IPS-18a (cell line): ENCODE measurements at regions not wholly inside any gene's neighbourhood (a gene's known extent, or its start where the extent isn't known, plus 50 kb on each side); places are given as distances from the start of the nearest gene placed in this dataset.
A peak's percentile ranks its signal among the peaks of the same experiment; 100 is the strongest.
"Not testable (repeated sequence)": the region's sequence is repeated elsewhere in the genome, so short reads cannot be mapped to it uniquely, and the experiment has no call there.

Source experiments
- H3K27ac ChIP-seq: one replicate; pipeline ENCODE4 v1.5.1; 2013; ENCODE audit warnings: low read length
- H3K27me3 ChIP-seq: one replicate; pipeline ENCODE4 v1.6.1; 2013; ENCODE audit warnings: mild to moderate bottlenecking, low read length; ENCODE audit not compliant: control insufficient read depth, insufficient read depth
- H3K36me3 ChIP-seq: one replicate; pipeline ENCODE4 v1.6.1; 2013; ENCODE audit warnings: low read depth, low read length; ENCODE audit not compliant: control insufficient read depth
- H3K4me1 ChIP-seq: one replicate; pipeline ENCODE4 v1.6.1; 2013; ENCODE audit warnings: low read depth, low read length; ENCODE audit not compliant: control insufficient read depth
- H3K4me3 ChIP-seq: one replicate; pipeline ENCODE4 v1.5.1; 2013; ENCODE audit warnings: low read length
- H3K9ac ChIP-seq: one replicate; pipeline ENCODE4 v1.6.1; 2013; ENCODE audit warnings: mild to moderate bottlenecking, low read length, moderate library complexity
- H3K9me3 ChIP-seq: one replicate; pipeline ENCODE4 v1.6.1; 2013; ENCODE audit warnings: low read depth, low read length; ENCODE audit not compliant: control insufficient read depth

GRCh38 chr20:36082315-36082915, 72.1 kb upstream of the EPB41L1 start:
- Histone ChIP-seq H3K27ac (no peak overlapping the region), H3K27me3 (no peaks in the 10 kb centered on the region), H3K9ac (no peak overlapping the region), H3K4me3 (no peak overlapping the region), H3K4me1 (no peaks in the 10 kb centered on the region), H3K36me3 (no peaks in the 10 kb centered on the region), H3K9me3 (no peaks in the 10 kb centered on the region)

- not testable (repeated sequence) for H3K9ac ChIP-seq, H3K27ac ChIP-seq, H3K27me3 ChIP-seq, H3K9me3 ChIP-seq, H3K4me3 ChIP-seq, H3K36me3 ChIP-seq, H3K4me1 ChIP-seq
Observed at GRCh38 chr20:36083200-36083599, 71.3 kb upstream of the EPB41L1 start.

- Histone ChIP-seq H3K4me3 (no peak overlapping the region), H3K9me3 (no peaks in the 10 kb centered on the region), H3K36me3 (no peaks in the 10 kb centered on the region), H3K27ac (no peak overlapping the region), H3K9ac (no peak overlapping the region), H3K27me3 (no peaks in the 10 kb centered on the region), H3K4me1 (no peaks in the 10 kb centered on the region)
Observed at GRCh38 chr20:36084356-36084755, 70.2 kb upstream of the EPB41L1 start.

- H3K27me3 ChIP-seq = no peaks in the 10 kb centered on the region
- no peaks in the 10 kb centered on the region for H3K36me3 ChIP-seq
- H3K4me3 ChIP-seq = no peak overlapping the region
- H3K9ac ChIP-seq = no peak overlapping the region
- H3K4me1 ChIP-seq = no peaks in the 10 kb centered on the region
- no peaks in the 10 kb centered on the region for H3K9me3 ChIP-seq
- no peak overlapping the region for H3K27ac ChIP-seq
Observed at GRCh38 chr20:36084897-36085613, 69.5 kb upstream of the EPB41L1 start.

- H3K9ac ChIP-seq = no peak overlapping the region
- H3K4me1 ChIP-seq = no peaks in the 10 kb centered on the region
- no peaks in the 10 kb centered on the region for H3K36me3 ChIP-seq
- no peaks in the 10 kb centered on the region for H3K9me3 ChIP-seq
- H3K27ac ChIP-seq = no peak overlapping the region
- no peaks in the 10 kb centered on the region for H3K27me3 ChIP-seq
- no peak overlapping the region for H3K4me3 ChIP-seq
Observed at GRCh38 chr20:36085686-36086267, 68.8 kb upstream of the EPB41L1 start.

GRCh38 chr20:36086767-36087166, 67.8 kb upstream of the EPB41L1 start:
- no peaks in the 10 kb centered on the region for H3K9me3 ChIP-seq
- H3K27me3 ChIP-seq = peaks cover 8% of the 10 kb centered on the region
- H3K4me3 ChIP-seq = no peak overlapping the region

GRCh38 chr20:36090223-36090622, 64.3 kb upstream of the EPB41L1 start:
- no peaks in the 10 kb centered on the region for H3K9me3 ChIP-seq
- no peak overlapping the region for H3K4me3 ChIP-seq
- H3K27ac ChIP-seq = no peak overlapping the region
- no peak overlapping the region for H3K9ac ChIP-seq
- H3K4me1 ChIP-seq = peaks cover 16% of the 10 kb centered on the region
- H3K36me3 ChIP-seq = no peaks in the 10 kb centered on the region
- peaks cover 39% of the 10 kb centered on the region for H3K27me3 ChIP-seq

More at GRCh38 chr20:36086767-36087166, 67.8 kb upstream of the EPB41L1 start:
- peaks cover 6% of the 10 kb centered on the region for H3K4me1 ChIP-seq
- no peak overlapping the region for H3K9ac ChIP-seq
- no peaks in the 10 kb centered on the region for H3K36me3 ChIP-seq
- no peak overlapping the region for H3K27ac ChIP-seq

GRCh38 chr20:36091561-36092397, 62.8 kb upstream of the EPB41L1 start:
- no peaks in the 10 kb centered on the region for H3K9me3 ChIP-seq
- H3K27ac ChIP-seq = no peak overlapping the region
- H3K4me3 ChIP-seq = peak overlapping the region; percentile 52
- no peaks in the 10 kb centered on the region for H3K36me3 ChIP-seq
- no peak overlapping the region for H3K9ac ChIP-seq
- peaks cover 16% of the 10 kb centered on the region for H3K4me1 ChIP-seq
- H3K27me3 ChIP-seq = peaks cover 55% of the 10 kb centered on the region

GRCh38 chr20:36092398-36093024, 62.0 kb upstream of the EPB41L1 start:
- Histone ChIP-seq H3K9me3 (no peaks in the 10 kb centered on the region), H3K27ac (no peak overlapping the region), H3K36me3 (no peaks in the 10 kb centered on the region), H3K9ac (no peak overlapping the region), H3K4me3 (peak overlapping the region; percentile 58), H3K27me3 (peaks cover 62% of the 10 kb centered on the region), H3K4me1 (peaks cover 19% of the 10 kb centered on the region)

GRCh38 chr20:36093025-36093803, 61.3 kb upstream of the EPB41L1 start:
- H3K27me3 ChIP-seq = peaks cover 67% of the 10 kb centered on the region
- no peak overlapping the region for H3K27ac ChIP-seq
- H3K9me3 ChIP-seq = no peaks in the 10 kb centered on the region
- H3K4me1 ChIP-seq = peaks cover 25% of the 10 kb centered on the region
- H3K4me3 ChIP-seq = peak overlapping the region; percentile 58
- H3K9ac ChIP-seq = no peak overlapping the region
- H3K36me3 ChIP-seq = no peaks in the 10 kb centered on the region
